SK-N-SH (cell line): ENCODE measurements at regions not wholly inside any gene's neighbourhood (a gene's known extent, or its start where the extent isn't known, plus 50 kb on each side); places are given as distances from the start of the nearest gene placed in this dataset.

ENCODE experiments used
- CTCF ChIA-PET: fragments of 300-600, 350-600 bp; formaldehyde crosslinking; extraction: SDS; loops from one replicate; lab custom pipeline; 2021; lab: Yijun Ruan, JAX
- POLR2A ChIA-PET: fragments of 350-600 bp; sonication (Branson Sonifier 250); formaldehyde crosslinking; extraction: SDS; loops from one replicate; lab custom pipeline; 2020; ENCODE audit warnings: antibody characterized with exemption, inconsistent platforms; lab: Yijun Ruan, JAX
- DNase-seq: peaks from one replicate; pipeline ENCODE4 v3.0.0; 2012
- H2AFZ ChIP-seq: fragments of 200-600 bp; sonication (generic); 2 replicates; pipeline ENCODE4 v1.8.1; 2016; ENCODE audit warnings: antibody characterized with exemption, mild to moderate bottlenecking, low read depth
- H3F3A ChIP-seq: fragments of 200-600 bp; sonication (generic); replicated peaks from 2 replicates; pipeline ENCODE3; 2016; ENCODE audit warnings: antibody characterized with exemption, mild to moderate bottlenecking; ENCODE audit not compliant: insufficient read depth
- H3K27ac ChIP-seq, 2 experiments: fragments of 200-500 bp in 1 of 2; fragments of 200-600 bp in 1 of 2; sonication (Bioruptor generic) in 1 of 2; sonication (generic), shearing (Covaris generic) in 1 of 2; 2 replicates each; pipeline versions ENCODE4 v1.5.1 to v1.6.1; 2014 to 2016; ENCODE audit warnings: low read depth in 2 of 2, inconsistent platforms in 1 of 2, low read length in 1 of 2, mild to moderate bottlenecking in 1 of 2, mixed read lengths in 1 of 2
- H3K27me3 ChIP-seq: fragments of 200-600 bp; sonication (generic), shearing (Covaris generic); 2 replicates; pipeline ENCODE4 v1.6.1; 2016; ENCODE audit warnings: mixed run types; ENCODE audit not compliant: insufficient read depth
- H3K36me3 ChIP-seq, 2 experiments: fragments of 200-500 bp in 1 of 2; fragments of 200-600 bp in 1 of 2; sonication (Bioruptor generic) in 1 of 2; sonication (generic) in 1 of 2; replicated peaks in 1 of 2; 2 replicates each; pipeline versions ENCODE3 to v1.5.1; 2014 to 2016; ENCODE audit warnings: low read length in 1 of 2, mild to moderate bottlenecking in 1 of 2; ENCODE audit not compliant: insufficient read depth in 2 of 2, control insufficient read depth in 1 of 2
- H3K4me1 ChIP-seq, 2 experiments: fragments of 200-500 bp in 1 of 2; fragments of 200-600 bp in 1 of 2; sonication (Bioruptor generic) in 1 of 2; sonication (generic), shearing (Covaris generic) in 1 of 2; 2 replicates each; pipeline versions ENCODE4 v1.5.1 to v1.6.1; 2014 to 2016; ENCODE audit warnings: low read depth in 1 of 2, low read length in 1 of 2, mixed run types in 1 of 2; ENCODE audit not compliant: insufficient read depth in 2 of 2, control insufficient read depth in 1 of 2
- H3K4me2 ChIP-seq: fragments of 200-600 bp; sonication (generic), shearing (Covaris generic); 2 replicates; pipeline ENCODE4 v1.6.1; 2017; ENCODE audit warnings: mixed run types
- H3K4me3 ChIP-seq, 2 experiments: fragments of 200-500 bp in 1 of 2; fragments of 200-600 bp in 1 of 2; sonication (Bioruptor generic) in 1 of 2; sonication (generic), shearing (Covaris generic) in 1 of 2; 2 replicates each; pipeline versions ENCODE4 v1.5.1 to v1.8.1; 2014 to 2016; ENCODE audit warnings: low read depth in 2 of 2, inconsistent platforms in 1 of 2, low read length in 1 of 2, mild to moderate bottlenecking in 1 of 2, mixed read lengths in 1 of 2, moderate library complexity in 1 of 2
- H3K79me2 ChIP-seq: fragments of 200-600 bp; sonication (generic); 2 replicates; pipeline ENCODE4 v1.8.1; 2017; ENCODE audit warnings: mild to moderate bottlenecking; ENCODE audit not compliant: insufficient read depth
- H3K9ac ChIP-seq: fragments of 200-600 bp; sonication (generic); 2 replicates; pipeline ENCODE4 v1.6.1; 2017; ENCODE audit warnings: mixed run types
- H3K9me2 ChIP-seq: fragments of 200-600 bp; sonication (generic); 2 replicates; pipeline ENCODE4 v1.6.1; 2017; ENCODE audit warnings: mixed run types
- H3K9me3 ChIP-seq: fragments of 200-600 bp; sonication (generic); 2 replicates; pipeline ENCODE4 v1.6.1; 2017; ENCODE audit warnings: mixed run types, mild to moderate bottlenecking, moderate library complexity
- H4K20me1 ChIP-seq: fragments of 200-600 bp; sonication (generic); 2 replicates; pipeline ENCODE4 v1.6.1; 2017; ENCODE audit warnings: mild to moderate bottlenecking, mixed run types; ENCODE audit not compliant: insufficient read depth
- FOSL2 ChIP-seq: IDR thresholded peaks from 2 replicates; pipeline ENCODE4 v1.4.0; 2012; ENCODE audit warnings: low read depth, mild to moderate bottlenecking, moderate library complexity, borderline replicate concordance
- FOXM1 ChIP-seq: IDR thresholded peaks from 2 replicates; pipeline ENCODE4 v1.4.0; 2012; ENCODE audit warnings: low read depth, mild to moderate bottlenecking
- MEF2A ChIP-seq: IDR thresholded peaks from 2 replicates; pipeline ENCODE4 v1.4.0; 2012; ENCODE audit warnings: low read depth, borderline replicate concordance
- MXI1 ChIP-seq: IDR thresholded peaks from 2 replicates; pipeline ENCODE4 v1.6.1; 2012; ENCODE audit warnings: mild to moderate bottlenecking, low read depth, low read length, improper control_type of control experiment
- NRF1 ChIP-seq: IDR thresholded peaks from 2 replicates; pipeline ENCODE4 v1.6.1; 2012; ENCODE audit warnings: low read depth, mild to moderate bottlenecking, low read length
- RAD21 ChIP-seq: IDR thresholded peaks from 2 replicates; pipeline ENCODE4 v1.6.1; 2012; ENCODE audit warnings: mild to moderate bottlenecking, low read length
- TAF1 ChIP-seq: IDR thresholded peaks from 2 replicates; pipeline ENCODE4 v1.6.1; 2012; ENCODE audit warnings: low read depth, mild to moderate bottlenecking, low read length, moderate library complexity, borderline replicate concordance
- WGBS: methylation state at CpG from one replicate; pipeline ENCODE4 v1.1.6; 2017; ENCODE audit warnings: low lambda C conversion rate; 5-methylcytosine and 5-hydroxymethylcytosine counted together
- TF ChIP-seq, protein P1 (sequence below): IDR thresholded peaks from 2 replicates; pipeline ENCODE4 v1.4.0; 2012; ENCODE audit warnings: low read depth, borderline replicate concordance
- TF ChIP-seq, protein P2 (sequence below): IDR thresholded peaks from 2 replicates; pipeline ENCODE4 v1.4.0; 2012; ENCODE audit warnings: low read depth

DNA sequence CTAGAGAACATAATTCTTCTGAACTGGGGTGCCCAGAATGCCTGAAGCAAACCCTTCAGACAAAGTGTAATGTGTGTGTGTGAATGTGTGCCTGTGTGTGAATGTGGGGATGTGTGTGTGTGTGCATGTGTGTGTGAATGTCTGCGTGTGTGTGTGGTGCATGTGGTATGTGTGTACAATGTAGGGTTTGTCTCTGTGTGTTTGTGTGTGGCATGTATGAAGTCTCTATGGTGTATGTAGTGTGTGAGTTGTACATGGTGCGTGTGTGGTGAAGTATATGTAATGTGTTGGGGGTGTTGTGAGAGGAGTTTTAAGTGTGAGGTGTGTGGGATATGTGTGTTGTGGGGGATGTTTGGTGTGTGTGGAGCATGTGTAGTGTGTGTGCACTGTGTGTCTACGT, 129.3 kb upstream of the SOX11 start (continued):
- TF ChIP-seq TAF1 (no peak), FOXM1 (no peak), NRF1 (no peak), RAD21 (no peak)

DNA sequence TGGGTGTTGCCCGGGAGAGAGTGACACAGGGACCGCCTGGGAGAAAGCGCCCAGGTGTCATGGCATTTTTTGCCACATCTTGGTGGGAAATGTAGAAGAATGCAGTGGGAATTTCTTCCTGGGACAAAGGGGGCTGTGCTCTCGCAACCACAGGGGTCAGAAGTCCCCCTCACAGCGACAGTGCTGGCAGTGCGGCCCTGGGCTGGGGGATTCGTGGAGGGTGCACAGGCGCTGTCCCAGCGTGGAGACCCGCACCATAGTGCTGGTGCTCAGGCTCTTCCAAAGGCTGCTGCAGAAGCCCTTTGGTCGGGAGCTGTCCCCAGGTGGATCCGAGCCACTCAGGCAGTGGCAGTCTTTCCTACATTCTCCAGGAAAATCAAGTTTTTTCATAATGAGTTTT, 128.8 kb upstream of the SOX11 start:
- H3K4me1 ChIP-seq: peaks cover 0 to 9% of the 10 kb centered on the region in 2 experiments; a peak in 1 of 4 replicates
- DNase-seq: no peak
- 50% methylated on average over 12 of the region's 12 CpGs for WGBS
- no peak overlapping the region for H2AFZ ChIP-seq
- H3K9me3 ChIP-seq: no peaks in the 10 kb centered on the region; the same call in 1 of the 2 replicates
- ChIA-PET CTCF (interaction anchor here (0.7 kb wide), 1 partner anchor 13 kb away, joined by 3 read pairs; no protein-coding TSS in a partner anchor), POLR2A (no interaction called here)
- no peaks in the 10 kb centered on the region for H3K27me3 ChIP-seq
- H4K20me1 ChIP-seq: no peaks in the 10 kb centered on the region
- no peaks in the 10 kb centered on the region for H3K79me2 ChIP-seq
- no peak for TF ChIP-seq MXI1
- no peak for TF ChIP-seq NRF1
- no peak for TF ChIP-seq MEF2A
- no peak for TF ChIP-seq FOSL2
- no peak for TF ChIP-seq RAD21
- TF ChIP-seq, protein P1, sequence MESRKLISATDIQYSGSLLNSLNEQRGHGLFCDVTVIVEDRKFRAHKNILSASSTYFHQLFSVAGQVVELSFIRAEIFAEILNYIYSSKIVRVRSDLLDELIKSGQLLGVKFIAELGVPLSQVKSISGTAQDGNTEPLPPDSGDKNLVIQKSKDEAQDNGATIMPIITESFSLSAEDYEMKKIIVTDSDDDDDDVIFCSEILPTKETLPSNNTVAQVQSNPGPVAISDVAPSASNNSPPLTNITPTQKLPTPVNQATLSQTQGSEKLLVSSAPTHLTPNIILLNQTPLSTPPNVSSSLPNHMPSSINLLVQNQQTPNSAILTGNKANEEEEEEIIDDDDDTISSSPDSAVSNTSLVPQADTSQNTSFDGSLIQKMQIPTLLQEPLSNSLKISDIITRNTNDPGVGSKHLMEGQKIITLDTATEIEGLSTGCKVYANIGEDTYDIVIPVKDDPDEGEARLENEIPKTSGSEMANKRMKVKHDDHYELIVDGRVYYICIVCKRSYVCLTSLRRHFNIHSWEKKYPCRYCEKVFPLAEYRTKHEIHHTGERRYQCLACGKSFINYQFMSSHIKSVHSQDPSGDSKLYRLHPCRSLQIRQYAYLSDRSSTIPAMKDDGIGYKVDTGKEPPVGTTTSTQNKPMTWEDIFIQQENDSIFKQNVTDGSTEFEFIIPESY: no peak
- TF ChIP-seq, protein P2, sequence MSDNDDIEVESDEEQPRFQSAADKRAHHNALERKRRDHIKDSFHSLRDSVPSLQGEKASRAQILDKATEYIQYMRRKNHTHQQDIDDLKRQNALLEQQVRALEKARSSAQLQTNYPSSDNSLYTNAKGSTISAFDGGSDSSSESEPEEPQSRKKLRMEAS: no peak
- H3K9ac ChIP-seq: no peak overlapping the region
- H3K9me2 ChIP-seq: no peaks in the 10 kb centered on the region
- no peak overlapping the region for H3K4me3 ChIP-seq
- no peaks in the 10 kb centered on the region for H3K36me3 ChIP-seq
- no peak overlapping the region for H3K4me2 ChIP-seq
- H3F3A ChIP-seq: no peaks in the 10 kb centered on the region
- H3K27ac ChIP-seq: no peak overlapping the region

DNA sequence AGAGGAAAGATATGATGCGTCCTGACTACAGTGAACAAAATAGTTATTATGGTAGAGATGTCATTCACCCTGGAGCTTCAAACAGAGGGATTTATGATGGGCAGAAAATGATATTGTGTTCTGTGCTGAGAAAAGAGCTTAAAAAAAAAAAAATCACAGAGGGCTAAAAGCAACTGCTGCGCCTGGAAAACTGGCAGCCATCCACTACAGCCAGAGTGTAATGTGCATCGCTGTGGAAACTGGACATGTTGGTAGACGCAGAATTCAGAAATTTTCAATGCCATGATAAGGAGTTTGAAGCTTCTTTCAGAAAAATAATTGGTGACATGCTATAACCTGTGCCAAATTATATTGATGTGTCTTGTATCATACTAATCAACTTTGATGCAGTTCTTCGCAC, 122.9 kb upstream of the SOX11 start:
- peaks cover 0 to 5% of the 10 kb centered on the region in 2 experiments; a peak in 1 of 4 replicates for H3K4me1 ChIP-seq
- H3K27ac ChIP-seq: no peak overlapping the region; a peak in 1 of 4 replicates
- H3K9ac ChIP-seq: no peak overlapping the region
- no peak overlapping the region for H3K4me2 ChIP-seq
- TF ChIP-seq FOXM1: no peak
- DNase-seq: no peak
- 44% methylated on average over 5 of the region's 5 CpGs for WGBS
- no peaks in the 10 kb centered on the region for H3K36me3 ChIP-seq
- no peaks in the 10 kb centered on the region; the same call in 1 of the 2 replicates for H3K9me3 ChIP-seq
- H3K4me3 ChIP-seq: no peak overlapping the region
- no peak overlapping the region for H2AFZ ChIP-seq
- no peaks in the 10 kb centered on the region for H3K9me2 ChIP-seq
- no peaks in the 10 kb centered on the region for H3F3A ChIP-seq
- H4K20me1 ChIP-seq: no peaks in the 10 kb centered on the region
- POLR2A ChIA-PET: no interaction called here
- CTCF ChIA-PET: interaction anchor here (0.8 kb wide), 1 partner anchor 27 kb away, joined by 3 read pairs; no protein-coding TSS in a partner anchor
- no peaks in the 10 kb centered on the region for H3K79me2 ChIP-seq
- H3K27me3 ChIP-seq: no peaks in the 10 kb centered on the region
